GM12875 (cell line): ENCODE measurements at regions not wholly inside any gene's neighbourhood (a gene's known extent, or its start where the extent isn't known, plus 50 kb on each side); places are given as distances from the start of the nearest gene placed in this dataset.

ENCODE experiments used
- H3K4me3 ChIP-seq: one replicate; pipeline ENCODE4 v1.5.1; 2011; ENCODE audit warnings: low read depth, low read length, control low read depth
- TF ChIP-seq, protein P1 (sequence below): IDR thresholded peaks from 2 replicates; pipeline ENCODE4 v1.5.1; 2011; ENCODE audit warnings: low read depth, mild to moderate bottlenecking, control low read depth, inconsistent platforms, low read length, moderate library complexity, borderline replicate concordance; ENCODE audit not compliant: insufficient read depth

DNA sequence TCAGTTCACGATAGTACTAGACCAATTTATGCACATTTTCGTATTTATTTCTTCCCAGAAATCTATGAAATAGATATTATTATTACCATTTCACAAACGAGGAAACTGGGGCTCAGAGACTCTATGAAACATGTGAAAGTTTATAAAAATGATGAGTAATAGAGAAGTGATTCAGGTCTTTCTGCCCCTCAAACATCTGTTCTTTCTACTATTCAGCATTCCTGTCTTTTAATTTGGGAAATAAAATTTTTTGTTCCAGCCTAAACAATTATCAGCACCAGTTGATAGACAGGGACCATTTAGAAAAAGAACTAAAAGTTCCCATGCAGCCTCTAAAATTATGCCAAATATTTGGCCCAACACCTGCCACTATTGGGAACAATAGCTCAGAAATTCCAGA, 585.1 kb downstream of the PTPRC start:
- TF ChIP-seq, protein P1, sequence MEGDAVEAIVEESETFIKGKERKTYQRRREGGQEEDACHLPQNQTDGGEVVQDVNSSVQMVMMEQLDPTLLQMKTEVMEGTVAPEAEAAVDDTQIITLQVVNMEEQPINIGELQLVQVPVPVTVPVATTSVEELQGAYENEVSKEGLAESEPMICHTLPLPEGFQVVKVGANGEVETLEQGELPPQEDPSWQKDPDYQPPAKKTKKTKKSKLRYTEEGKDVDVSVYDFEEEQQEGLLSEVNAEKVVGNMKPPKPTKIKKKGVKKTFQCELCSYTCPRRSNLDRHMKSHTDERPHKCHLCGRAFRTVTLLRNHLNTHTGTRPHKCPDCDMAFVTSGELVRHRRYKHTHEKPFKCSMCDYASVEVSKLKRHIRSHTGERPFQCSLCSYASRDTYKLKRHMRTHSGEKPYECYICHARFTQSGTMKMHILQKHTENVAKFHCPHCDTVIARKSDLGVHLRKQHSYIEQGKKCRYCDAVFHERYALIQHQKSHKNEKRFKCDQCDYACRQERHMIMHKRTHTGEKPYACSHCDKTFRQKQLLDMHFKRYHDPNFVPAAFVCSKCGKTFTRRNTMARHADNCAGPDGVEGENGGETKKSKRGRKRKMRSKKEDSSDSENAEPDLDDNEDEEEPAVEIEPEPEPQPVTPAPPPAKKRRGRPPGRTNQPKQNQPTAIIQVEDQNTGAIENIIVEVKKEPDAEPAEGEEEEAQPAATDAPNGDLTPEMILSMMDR, result no peak
- no peak overlapping the region for H3K4me3 ChIP-seq

DNA sequence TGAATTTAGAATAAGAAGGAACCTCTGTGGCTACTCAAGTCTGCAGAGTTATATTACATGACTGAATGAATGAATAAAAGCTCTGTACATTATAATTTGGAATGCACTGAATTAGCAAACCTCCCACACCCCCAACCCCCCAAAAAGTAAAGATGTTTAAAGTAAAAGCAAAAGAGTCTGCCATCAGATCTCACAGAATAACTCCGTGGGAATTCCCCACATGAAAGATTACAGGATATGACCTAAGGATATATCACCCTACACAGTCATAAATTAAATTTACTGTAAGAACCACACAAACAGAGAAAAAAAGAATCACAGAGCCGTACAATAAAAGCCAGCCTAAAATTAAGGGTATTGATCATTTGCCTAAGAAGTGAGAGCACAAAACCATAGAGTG, 587.3 kb downstream of the PTPRC start:
- no peak overlapping the region for H3K4me3 ChIP-seq
- TF ChIP-seq, protein P1, result no peak

DNA sequence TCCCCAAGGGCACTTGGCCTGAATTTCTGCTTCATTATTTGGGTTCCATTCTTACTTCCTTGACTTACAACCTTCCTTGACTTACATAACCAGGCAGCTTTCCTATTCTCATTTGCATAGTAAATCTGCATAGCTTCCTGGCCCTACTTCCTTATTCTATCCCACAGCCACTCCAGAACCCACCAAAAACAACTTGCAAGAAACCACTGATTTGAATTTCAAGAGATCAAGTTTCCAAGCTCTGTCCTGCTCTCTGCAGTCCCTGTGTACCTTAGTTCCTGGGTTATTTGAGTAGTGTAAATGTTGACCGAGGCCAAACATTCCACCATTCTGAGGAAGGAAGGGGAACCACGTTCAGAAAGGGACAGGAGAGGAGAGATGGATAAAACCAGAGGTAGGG, 603.3 kb downstream of the PTPRC start:
- TF ChIP-seq, protein P1, result no peak
- no peak overlapping the region for H3K4me3 ChIP-seq

DNA sequence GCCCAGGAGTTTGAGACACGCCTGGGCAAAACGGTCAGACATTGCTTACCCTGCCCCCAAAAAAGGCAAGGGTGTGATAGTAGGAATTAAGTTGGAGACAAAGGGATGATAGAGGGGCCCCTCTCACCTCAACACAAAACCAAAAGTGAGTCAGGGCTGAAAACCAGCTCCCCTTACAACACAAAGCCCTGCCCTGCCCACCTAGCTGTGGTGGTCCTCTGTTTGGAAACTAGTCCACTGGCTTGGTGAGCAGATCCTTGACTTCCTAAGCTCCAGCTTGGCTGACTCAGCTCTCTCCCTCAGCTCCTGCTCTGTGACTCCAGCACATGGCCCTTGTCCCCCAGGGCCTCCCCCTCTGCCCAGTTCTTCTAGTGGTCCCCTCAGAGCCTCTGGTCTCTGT, 603.8 kb downstream of the PTPRC start:
- H3K4me3 ChIP-seq, result no peak overlapping the region
- TF ChIP-seq, protein P1, result no peak

DNA sequence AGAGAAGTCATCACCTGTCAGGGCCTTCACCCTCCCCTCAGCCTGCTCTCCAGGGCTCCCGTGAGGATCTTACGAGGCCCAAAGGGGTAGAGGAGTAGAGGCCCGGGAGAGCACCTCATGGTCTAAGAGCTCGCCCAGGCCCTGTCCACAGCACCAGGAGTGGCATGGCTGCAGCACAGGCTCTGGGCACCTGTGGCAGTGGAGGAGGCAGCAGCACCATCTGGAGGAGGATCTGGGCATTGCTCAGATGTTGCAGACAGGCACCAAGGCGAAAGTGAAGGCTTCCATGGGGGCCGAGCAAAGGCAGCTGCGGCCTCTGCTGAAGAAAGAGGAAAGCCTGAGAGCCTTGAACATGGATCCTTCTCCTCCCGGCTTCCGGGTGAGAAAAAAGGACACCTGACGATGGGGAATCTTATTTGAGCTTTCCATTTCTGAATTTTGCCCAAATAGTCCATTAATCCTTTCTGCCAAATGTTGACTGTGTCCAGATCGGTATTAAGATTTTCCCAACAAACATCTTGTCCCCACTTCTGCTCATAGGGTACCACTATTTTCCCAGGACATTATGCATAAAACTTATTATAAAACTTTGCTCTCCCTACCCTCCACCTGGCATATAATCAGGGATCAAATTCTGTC, 604.7 kb downstream of the PTPRC start:
- TF ChIP-seq, protein P1, result peak; percentile 93
- no peak overlapping the region for H3K4me3 ChIP-seq

DNA sequence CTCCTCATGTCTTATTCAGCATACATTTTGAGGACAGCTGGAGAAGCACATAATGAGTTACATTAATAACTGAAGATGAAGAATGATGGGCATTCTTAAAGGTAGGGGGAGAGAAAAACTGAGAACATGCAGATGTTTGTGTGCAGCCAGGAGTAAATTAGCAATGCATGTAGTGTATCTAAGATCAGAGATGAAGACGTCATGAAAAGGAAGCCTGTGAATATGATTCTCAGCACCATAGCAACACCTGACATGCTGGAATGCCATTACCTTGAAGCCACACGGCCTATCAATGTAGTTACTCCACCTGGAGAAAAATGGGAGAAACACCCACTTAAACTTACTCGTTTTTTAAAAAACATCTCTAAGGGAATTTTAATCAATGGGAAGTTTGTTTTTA, 607.1 kb downstream of the PTPRC start:
- no peak overlapping the region for H3K4me3 ChIP-seq
- TF ChIP-seq, protein P1, result no peak

DNA sequence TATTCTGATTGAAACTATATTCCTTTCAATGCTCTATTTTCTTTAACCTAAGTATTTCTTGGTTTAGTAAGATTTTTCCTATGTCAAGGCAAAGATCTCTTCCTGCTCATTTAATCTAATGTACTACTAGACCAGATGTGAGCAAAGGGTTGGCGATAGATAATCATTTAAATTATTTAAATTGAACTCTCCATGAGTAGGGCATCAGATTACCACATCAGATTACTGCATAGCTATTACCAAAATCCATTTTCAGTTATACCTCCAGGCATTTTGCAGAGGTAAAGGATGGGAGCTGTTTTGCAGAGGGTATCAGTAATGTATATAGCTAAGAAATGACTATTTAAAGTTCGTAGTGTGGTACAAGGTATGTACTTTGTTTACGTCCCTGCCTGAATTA, 607.9 kb downstream of the PTPRC start:
- no peak overlapping the region for H3K4me3 ChIP-seq
- TF ChIP-seq, protein P1, result no peak
